Adrenal gland (tissue), 9 donors: ENCODE measurements at regions not wholly inside any gene's neighbourhood (a gene's known extent, or its start where the extent isn't known, plus 50 kb on each side); places are given as distances from the start of the nearest gene placed in this dataset.

ENCODE experiments used
- DNase-seq, 7 donors: peaks; one replicate each; pipeline ENCODE4 v3.0.0-alpha.2; 2019 to 2020
- H3K27ac ChIP-seq, 5 donors: fragments of 200-600 bp; sonication (generic) in 4 of 5; 1 replicate in 3 of 5; 2 replicates in 2 of 5; pipeline versions ENCODE4 v1.5.1 to v1.8.0; 2016 to 2020; ENCODE audit warnings: mild to moderate bottlenecking in 1 of 5
- H3K27me3 ChIP-seq: fragments of 200-600 bp; 2 replicates; pipeline ENCODE4 v1.8.0; 2021
- H3K36me3 ChIP-seq, 2 donors: fragments of 200-600 bp; replicated peaks in 1 of 2; 1 replicate in 1 of 2; 2 replicates in 1 of 2; pipeline versions ENCODE4 v1.5.1 to v1.8.0; 2018 to 2022
- H3K4me1 ChIP-seq, 2 donors: fragments of 200-600 bp; replicated peaks in 1 of 2; 1 replicate in 1 of 2; 2 replicates in 1 of 2; pipeline versions ENCODE4 v1.5.1 to v1.8.0; 2018 to 2021
- H3K4me3 ChIP-seq, 4 donors: fragments of 200-600 bp; sonication (generic) in 3 of 4; one replicate each; pipeline ENCODE4 v1.5.1; 2016 to 2018
- H3K9me3 ChIP-seq, 3 donors: fragments of 200-600 bp; sonication (generic) in 1 of 3; replicated peaks in 1 of 3; 1 replicate in 2 of 3; 2 replicates in 1 of 3; pipeline versions ENCODE4 v1.5.1 to v1.8.0; 2016 to 2021
- CTCF ChIP-seq, 6 experiments: fragments of 450-650 bp in 4 of 6; fragments of 200-600 bp in 2 of 6; sonication (generic) in 1 of 6; IDR thresholded peaks; 1 replicate in 5 of 6; 2 replicates in 1 of 6; pipeline versions ENCODE4 v1.5.1 to v1.8.0; 2016 to 2021; ENCODE audit warnings: antibody characterized with exemption in 6 of 6, mild to moderate bottlenecking in 2 of 6, moderate library complexity in 1 of 6
- POLR2A ChIP-seq, 2 donors: fragments of 450-650 bp; IDR thresholded peaks; one replicate each; pipeline ENCODE4 v1.6.1; 2017; ENCODE audit warnings: antibody characterized with exemption in 2 of 2, mild to moderate bottlenecking in 2 of 2, moderate library complexity in 1 of 2
- WGBS, 4 donors: extraction: QIAGEN DNeasy Blood & Tissue Kit in 2 of 4; methylation state at CpG; one replicate each; pipeline versions ENCODE4 v1.1.5 to v1.1.7; 2013 to 2017; 5-methylcytosine and 5-hydroxymethylcytosine counted together
- intact Hi-C, 2 donors: fragments of 100-400 bp; cut with DNase I; formaldehyde crosslinking; loops; one replicate each; pipeline versions ENCODE4 v1.14.1 to v1.15.0; 2022 to 2023
- donor health status: healthy with polysubstance abuse.
- donor health status: Bipolar disorder and iron deficiency.
- donor health status: DM: yes; HTN: yes; CAD: no.
- donor health status: DM: no; HTN: no; CAD: no.
- donor health status: DM: no; HTN: no; CAD: no.

- WGBS, 4 donors: 85 to 87% (median 87%) methylated on average over 1 of the region's 1 CpG
- H3K4me3 ChIP-seq: no peak overlapping the region
Observed at GRCh38 chr17:63106050-63106449, 140.0 kb downstream of the TANC2 start.

GRCh38 chr17:63109661-63110060, 143.6 kb downstream of the TANC2 start:
- no peak for DNase-seq
- Histone ChIP-seq H3K9me3 (no peaks in the 10 kb centered on the region), H3K4me3 (no peak overlapping the region), H3K27ac (no peak overlapping the region), H3K36me3 (no peaks in the 10 kb centered on the region), H3K4me1 (peaks cover 0 to 7% of the 10 kb centered on the region in 2 donors), H3K27me3 (no peaks in the 10 kb centered on the region)
- no peak for TF ChIP-seq CTCF (IDR thresholded peaks at IDR 0.05)
- TF ChIP-seq POLR2A (IDR thresholded peaks at IDR 0.05): no peak
- intact Hi-C loops: no loop called here
- 68 to 92% (median 79%) methylated on average over 2 of the region's 2 CpGs for WGBS, 4 donors

More at GRCh38 chr17:63106050-63106449, 140.0 kb downstream of the TANC2 start:
- no peaks in the 10 kb centered on the region for H3K27me3 ChIP-seq
- H3K27ac ChIP-seq: no peak overlapping the region
- TF ChIP-seq CTCF (IDR thresholded peaks at IDR 0.05) (no peak), POLR2A (IDR thresholded peaks at IDR 0.05) (no peak)
- intact Hi-C loops: no loop called here
- H3K36me3 ChIP-seq: no peaks in the 10 kb centered on the region
- H3K4me1 ChIP-seq: peaks cover 0 to 7% of the 10 kb centered on the region in 2 donors
- DNase-seq: no peak
- H3K9me3 ChIP-seq: no peaks in the 10 kb centered on the region

GRCh38 chr17:63113167-63113566, 147.1 kb downstream of the TANC2 start:
- Histone ChIP-seq H3K4me1 (no peaks in the 10 kb centered on the region), H3K36me3 (no peaks in the 10 kb centered on the region), H3K9me3 (no peaks in the 10 kb centered on the region), H3K27ac (no peak overlapping the region), H3K4me3 (no peak overlapping the region), H3K27me3 (no peaks in the 10 kb centered on the region)
- intact Hi-C loops: no loop called here
- TF ChIP-seq CTCF (IDR thresholded peaks at IDR 0.05) (peak; percentile 18 to 50 (median 39)), POLR2A (IDR thresholded peaks at IDR 0.05) (no peak)
- no peak for DNase-seq
- WGBS, 4 donors: 71 to 78% (median 73%) methylated on average over 4 of the region's 4 CpGs

GRCh38 chr17:63116228-63116627, 150.2 kb downstream of the TANC2 start:
- no peaks in the 10 kb centered on the region for H3K4me1 ChIP-seq
- intact Hi-C loops: no loop called here
- no peak for TF ChIP-seq CTCF (IDR thresholded peaks at IDR 0.05)
- no peak for TF ChIP-seq POLR2A (IDR thresholded peaks at IDR 0.05)
- no peaks in the 10 kb centered on the region for H3K9me3 ChIP-seq
- H3K4me3 ChIP-seq: no peak overlapping the region
- WGBS, 4 donors: 74 to 81% (median 79%) methylated on average over 4 of the region's 4 CpGs
- DNase-seq: no peak
- H3K27ac ChIP-seq: no peak overlapping the region
- no peaks in the 10 kb centered on the region for H3K36me3 ChIP-seq
- H3K27me3 ChIP-seq: no peaks in the 10 kb centered on the region
